ENCODE measurements at regions not wholly inside any gene's neighbourhood (a gene's known extent, or its start where the extent isn't known, plus 50 kb on each side); places are given as distances from the start of the nearest gene placed in this dataset.

DNA sequence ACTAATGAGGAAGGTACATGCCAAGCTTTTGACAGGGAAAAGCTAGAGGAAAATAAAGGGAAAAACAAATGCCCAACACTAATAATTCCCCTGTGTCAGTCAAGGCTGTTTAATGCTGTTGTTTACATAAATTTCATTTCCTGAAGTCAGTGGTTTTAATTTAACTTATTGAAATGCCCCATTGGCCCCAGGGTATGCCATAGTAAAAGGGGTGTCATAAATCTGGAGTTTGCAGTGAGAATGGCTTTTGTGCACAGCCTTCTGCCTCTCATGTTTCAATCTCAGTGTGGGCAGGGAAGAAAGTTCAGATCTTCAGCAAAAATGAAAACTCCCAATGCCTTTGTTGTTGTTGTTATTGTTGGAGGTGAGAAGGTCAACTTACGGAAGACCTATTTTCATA, 550.1 kb upstream of the DCC start:
- no peaks in the 10 kb centered on the region for H3K9me3 ChIP-seq (ENCODE audit: control insufficient read depth, insufficient read depth, low read depth, low read length)
- no peaks in the 10 kb centered on the region for H4K20me1 ChIP-seq (ENCODE audit: control insufficient read depth, extremely low read depth, insufficient read depth, low read length)
- no peak overlapping the region for H3K4me2 ChIP-seq (ENCODE audit: extremely low read depth, insufficient read depth, low read length)
- H3K4me1 ChIP-seq (ENCODE audit: control insufficient read depth, extremely low read depth, insufficient read depth, low read length): no peaks in the 10 kb centered on the region
- no peak overlapping the region for H2AFZ ChIP-seq (ENCODE audit: low read length)
- no peak overlapping the region for H3K4me3 ChIP-seq (replicated peaks in 1 of 4; ENCODE audit: control extremely low read depth in 1 of 4, insufficient read depth in 1 of 4, low read depth in 3 of 4, low read length in 4 of 4)
- no peak overlapping the region for H3K27ac ChIP-seq (ENCODE audit: insufficient read depth, low read length)
- no peaks in the 10 kb centered on the region for H3K27me3 ChIP-seq (ENCODE audit: control insufficient read depth, insufficient read depth, low read length)
- H3K79me2 ChIP-seq (ENCODE audit: control insufficient read depth, insufficient read depth, low read length): no peaks in the 10 kb centered on the region
- no peaks in the 10 kb centered on the region for H3K36me3 ChIP-seq (ENCODE audit: control insufficient read depth, insufficient read depth, low read length)
- no peak for DNase-seq (ENCODE audit: low read depth in 2 of 2)
- no peak overlapping the region for H3K9ac ChIP-seq (ENCODE audit: insufficient read depth, low read length)
- no peak for TF ChIP-seq EZH2 (IDR thresholded peaks at IDR 0.05; ENCODE audit: low read length, missing control alignments)
- TF ChIP-seq, protein P1, sequence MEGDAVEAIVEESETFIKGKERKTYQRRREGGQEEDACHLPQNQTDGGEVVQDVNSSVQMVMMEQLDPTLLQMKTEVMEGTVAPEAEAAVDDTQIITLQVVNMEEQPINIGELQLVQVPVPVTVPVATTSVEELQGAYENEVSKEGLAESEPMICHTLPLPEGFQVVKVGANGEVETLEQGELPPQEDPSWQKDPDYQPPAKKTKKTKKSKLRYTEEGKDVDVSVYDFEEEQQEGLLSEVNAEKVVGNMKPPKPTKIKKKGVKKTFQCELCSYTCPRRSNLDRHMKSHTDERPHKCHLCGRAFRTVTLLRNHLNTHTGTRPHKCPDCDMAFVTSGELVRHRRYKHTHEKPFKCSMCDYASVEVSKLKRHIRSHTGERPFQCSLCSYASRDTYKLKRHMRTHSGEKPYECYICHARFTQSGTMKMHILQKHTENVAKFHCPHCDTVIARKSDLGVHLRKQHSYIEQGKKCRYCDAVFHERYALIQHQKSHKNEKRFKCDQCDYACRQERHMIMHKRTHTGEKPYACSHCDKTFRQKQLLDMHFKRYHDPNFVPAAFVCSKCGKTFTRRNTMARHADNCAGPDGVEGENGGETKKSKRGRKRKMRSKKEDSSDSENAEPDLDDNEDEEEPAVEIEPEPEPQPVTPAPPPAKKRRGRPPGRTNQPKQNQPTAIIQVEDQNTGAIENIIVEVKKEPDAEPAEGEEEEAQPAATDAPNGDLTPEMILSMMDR (conservative IDR thresholded peaks at IDR 0.05 in 1 of 2, IDR thresholded peaks at IDR 0.05 in 1 of 2; ENCODE audit: low read depth in 1 of 2, low read length in 2 of 2): no peak

DNA sequence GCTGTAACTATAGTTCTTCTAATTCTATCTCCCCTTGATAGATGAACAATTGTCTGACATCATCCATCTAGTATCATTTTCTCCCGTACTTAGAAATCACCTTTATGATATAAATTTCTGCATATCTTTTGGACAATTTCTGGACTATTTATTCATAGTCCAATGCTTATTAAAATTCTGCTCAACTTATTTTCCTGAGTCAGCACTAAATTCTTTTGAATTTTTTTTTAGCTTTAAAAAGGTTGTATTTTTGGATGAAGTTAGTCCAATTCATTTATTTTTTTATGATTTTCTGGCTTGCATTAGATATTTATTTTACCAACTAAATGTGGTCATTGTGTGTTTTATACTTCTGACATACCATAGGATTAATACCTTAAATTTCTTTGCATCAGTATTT, 538.5 kb upstream of the DCC start:
- no peaks in the 10 kb centered on the region for H4K20me1 ChIP-seq (ENCODE audit: control insufficient read depth, extremely low read depth, insufficient read depth, low read length)
- H3K4me1 ChIP-seq (ENCODE audit: control insufficient read depth, extremely low read depth, insufficient read depth, low read length): no peaks in the 10 kb centered on the region
- no peak overlapping the region for H3K9ac ChIP-seq (ENCODE audit: insufficient read depth, low read length)
- no peak overlapping the region for H3K27ac ChIP-seq (ENCODE audit: insufficient read depth, low read length)
- DNase-seq (ENCODE audit: low read depth in 2 of 2): no peak
- H3K27me3 ChIP-seq (ENCODE audit: control insufficient read depth, insufficient read depth, low read length): no peaks in the 10 kb centered on the region
- no peak overlapping the region for H2AFZ ChIP-seq (ENCODE audit: low read length)
- no peaks in the 10 kb centered on the region for H3K9me3 ChIP-seq (ENCODE audit: control insufficient read depth, insufficient read depth, low read depth, low read length)
- no peaks in the 10 kb centered on the region for H3K79me2 ChIP-seq (ENCODE audit: control insufficient read depth, insufficient read depth, low read length)
- TF ChIP-seq, protein P1 (conservative IDR thresholded peaks at IDR 0.05 in 1 of 2, IDR thresholded peaks at IDR 0.05 in 1 of 2; ENCODE audit: low read depth in 1 of 2, low read length in 2 of 2): no peak
- TF ChIP-seq EZH2 (IDR thresholded peaks at IDR 0.05; ENCODE audit: low read length, missing control alignments): no peak
- H3K36me3 ChIP-seq (ENCODE audit: control insufficient read depth, insufficient read depth, low read length): no peaks in the 10 kb centered on the region
- no peak overlapping the region for H3K4me3 ChIP-seq (replicated peaks in 1 of 4; ENCODE audit: control extremely low read depth in 1 of 4, insufficient read depth in 1 of 4, low read depth in 3 of 4, low read length in 4 of 4)
- no peak overlapping the region for H3K4me2 ChIP-seq (ENCODE audit: extremely low read depth, insufficient read depth, low read length)

DNA sequence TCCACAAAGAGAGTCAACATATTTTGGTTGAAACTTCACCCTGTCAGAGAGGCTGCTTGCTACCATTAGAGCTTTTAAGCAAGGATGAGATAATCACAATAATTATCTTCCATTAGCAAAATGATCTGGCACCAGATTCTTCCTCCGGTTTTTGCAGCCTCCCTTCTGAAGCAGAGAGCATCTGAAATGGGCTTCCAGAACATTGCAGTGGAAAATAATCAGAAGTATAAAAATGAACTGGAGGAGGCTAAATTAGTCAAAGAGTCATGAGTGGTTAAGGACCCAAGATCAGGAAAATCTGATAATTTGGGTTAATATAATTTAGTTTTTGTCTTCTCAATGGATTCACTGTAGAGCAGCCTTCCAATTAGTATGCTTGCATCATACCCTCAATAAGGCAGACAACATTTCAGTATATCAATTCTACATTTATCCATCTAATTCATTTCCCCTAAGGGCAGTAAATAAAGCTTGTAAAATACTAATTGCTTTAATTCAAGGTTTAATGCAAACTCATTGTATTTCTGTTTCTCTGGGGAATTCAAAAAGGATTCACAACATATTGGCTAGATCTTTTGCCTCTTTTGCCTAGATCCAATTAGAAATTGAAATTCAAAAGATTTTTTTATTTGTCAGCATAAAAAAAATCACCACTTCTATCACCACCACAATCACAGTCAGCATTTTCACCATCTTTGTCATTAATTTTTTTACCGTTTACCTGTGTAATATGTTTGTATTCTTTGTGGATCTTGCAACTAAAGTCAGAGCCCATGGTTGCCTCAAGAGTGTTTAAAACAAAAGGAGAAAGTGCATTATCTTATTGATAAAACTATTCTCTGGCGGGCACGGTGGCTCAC, 537.2 kb upstream of the DCC start:
- no peaks in the 10 kb centered on the region for H3K79me2 ChIP-seq (ENCODE audit: control insufficient read depth, insufficient read depth, low read length)
- no peak overlapping the region for H3K4me2 ChIP-seq (ENCODE audit: extremely low read depth, insufficient read depth, low read length)
- TF ChIP-seq, protein P1 (conservative IDR thresholded peaks at IDR 0.05 in 1 of 2, IDR thresholded peaks at IDR 0.05 in 1 of 2; ENCODE audit: low read depth in 1 of 2, low read length in 2 of 2): no peak
- no peak for TF ChIP-seq EZH2 (IDR thresholded peaks at IDR 0.05; ENCODE audit: low read length, missing control alignments)
- no peak overlapping the region for H3K9ac ChIP-seq (ENCODE audit: insufficient read depth, low read length)
- H4K20me1 ChIP-seq (ENCODE audit: control insufficient read depth, extremely low read depth, insufficient read depth, low read length): no peaks in the 10 kb centered on the region
- H2AFZ ChIP-seq (ENCODE audit: low read length): no peak overlapping the region
- no peak overlapping the region for H3K27ac ChIP-seq (ENCODE audit: insufficient read depth, low read length)
- no peaks in the 10 kb centered on the region for H3K9me3 ChIP-seq (ENCODE audit: control insufficient read depth, insufficient read depth, low read depth, low read length)
- H3K4me1 ChIP-seq (ENCODE audit: control insufficient read depth, extremely low read depth, insufficient read depth, low read length): no peaks in the 10 kb centered on the region
- DNase-seq (ENCODE audit: low read depth in 2 of 2): no peak
- H3K4me3 ChIP-seq (replicated peaks in 1 of 4; ENCODE audit: control extremely low read depth in 1 of 4, insufficient read depth in 1 of 4, low read depth in 3 of 4, low read length in 4 of 4): no peak overlapping the region
- H3K36me3 ChIP-seq (ENCODE audit: control insufficient read depth, insufficient read depth, low read length): no peaks in the 10 kb centered on the region
- no peaks in the 10 kb centered on the region for H3K27me3 ChIP-seq (ENCODE audit: control insufficient read depth, insufficient read depth, low read length)

Measured in fibroblast of lung (primary cell).